Iris pigment epithelial cell (primary cell): ENCODE measurements at regions not wholly inside any gene's neighbourhood (a gene's known extent, or its start where the extent isn't known, plus 50 kb on each side); places are given as distances from the start of the nearest gene placed in this dataset.

ENCODE experiments used
- DNase-seq: peaks from one replicate; pipeline ENCODE4 v3.0.0-alpha.2; 2011; ENCODE audit warnings: low read depth

- no peak for DNase-seq
Observed at GRCh38 chr16:87052506-87052905, 264.7 kb downstream of the C16orf95 start.

DNA sequence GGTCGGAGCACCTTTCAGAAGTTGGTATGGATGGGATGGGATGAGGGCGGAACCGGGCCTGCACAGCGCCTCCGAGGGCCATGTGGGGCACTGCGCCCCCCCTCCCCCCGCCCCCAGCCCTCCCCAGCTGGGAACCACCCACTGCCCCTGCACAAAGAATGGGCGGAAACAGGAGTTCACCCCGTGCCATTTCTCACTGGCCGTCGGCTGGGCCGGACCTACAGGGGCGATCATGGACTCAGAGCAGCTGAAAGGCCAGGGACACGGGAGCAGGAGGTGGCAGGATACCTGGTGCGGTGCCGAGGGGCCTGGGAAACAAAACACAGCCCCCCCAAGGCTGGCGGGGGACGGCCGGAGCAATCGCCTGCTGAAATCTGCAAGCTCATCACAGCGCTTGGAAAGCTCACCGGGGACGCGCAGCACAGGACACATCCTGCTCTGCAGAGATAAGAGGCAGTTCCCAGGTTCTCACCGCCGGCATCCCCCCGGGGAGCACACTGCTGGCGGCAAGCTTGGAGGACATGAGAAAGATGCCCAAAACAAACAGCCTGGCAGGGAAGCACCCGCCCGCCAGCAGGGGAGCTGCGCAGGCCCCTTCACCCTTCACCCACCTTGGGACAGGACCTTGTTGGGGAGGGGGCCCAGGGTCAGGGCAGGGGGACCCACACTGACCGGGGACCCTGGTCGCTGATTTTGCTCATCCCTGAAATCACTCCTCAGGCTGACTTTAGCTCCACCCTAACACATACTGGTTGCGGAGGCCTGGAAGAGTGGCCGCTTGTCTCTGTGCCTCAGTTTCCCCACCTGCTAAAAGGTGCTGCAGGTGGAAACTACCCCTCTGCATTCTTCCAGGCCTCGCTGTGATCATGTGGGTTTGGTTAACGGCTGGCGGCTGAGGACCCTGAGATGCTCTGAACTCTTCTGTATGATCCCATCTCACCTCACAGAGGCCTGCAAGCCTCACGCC, 263.9 kb downstream of the C16orf95 start:
- DNase-seq = no peak

DNA sequence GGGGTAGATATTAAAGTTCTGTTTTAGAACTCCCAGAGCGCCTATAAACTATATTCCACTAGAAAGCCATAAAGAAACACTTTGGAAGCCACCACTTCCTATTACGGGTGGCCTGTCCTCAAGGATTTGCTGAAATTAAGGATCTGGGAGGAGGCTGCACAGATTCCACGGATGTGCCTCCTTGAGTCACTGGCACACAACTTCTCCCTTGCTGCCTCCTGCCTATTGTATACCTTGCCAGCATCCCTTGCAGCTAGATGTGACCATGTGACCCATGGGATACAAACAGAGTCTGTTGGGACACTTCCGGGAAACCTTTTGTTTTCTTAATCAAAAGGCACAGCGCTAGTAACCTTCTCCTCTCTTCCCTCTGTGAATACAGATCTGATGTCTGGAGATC, 263.0 kb downstream of the C16orf95 start:
- no peak for DNase-seq

GRCh38 chr16:87054856-87055255, 262.3 kb downstream of the C16orf95 start:
- no peak for DNase-seq

- peak; percentile 39 for DNase-seq
Observed at GRCh38 chr16:87056083-87056482, 261.1 kb downstream of the C16orf95 start.

- no peak for DNase-seq
Observed at GRCh38 chr16:87056551-87056950, 260.6 kb downstream of the C16orf95 start.

GRCh38 chr16:87057211-87057881, 259.8 kb downstream of the C16orf95 start:
- no peak for DNase-seq

- DNase-seq = no peak
Observed at GRCh38 chr16:87057951-87058560, 259.1 kb downstream of the C16orf95 start.

DNA sequence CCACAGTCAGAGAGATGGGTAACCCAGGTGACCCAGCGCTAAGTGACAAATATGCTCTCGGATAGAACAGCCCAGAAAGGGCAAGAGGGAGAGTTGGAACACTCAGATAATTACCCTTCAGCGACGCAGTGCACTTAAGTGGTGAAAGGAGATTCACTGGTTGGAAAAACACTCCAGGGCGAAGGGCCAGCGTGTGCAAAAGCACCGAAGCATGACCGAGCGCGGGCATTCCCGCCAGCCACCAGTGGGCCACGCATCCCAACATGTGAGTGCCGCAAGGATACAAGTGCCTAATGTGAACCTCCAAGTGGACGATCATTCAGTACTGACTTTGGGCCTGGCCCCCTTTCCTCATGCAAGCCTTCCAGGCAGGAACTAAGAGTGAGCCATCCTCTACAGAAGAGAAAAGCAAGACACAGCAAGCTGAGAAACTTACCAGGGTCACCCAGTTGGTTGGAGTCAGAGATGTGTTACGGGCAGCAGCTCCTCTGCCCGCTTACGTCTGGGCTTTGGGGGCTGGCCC, 258.4 kb downstream of the C16orf95 start:
- no peak for DNase-seq

GRCh38 chr16:87060034-87060986, 256.9 kb downstream of the C16orf95 start:
- DNase-seq = peak; percentile 74

DNA sequence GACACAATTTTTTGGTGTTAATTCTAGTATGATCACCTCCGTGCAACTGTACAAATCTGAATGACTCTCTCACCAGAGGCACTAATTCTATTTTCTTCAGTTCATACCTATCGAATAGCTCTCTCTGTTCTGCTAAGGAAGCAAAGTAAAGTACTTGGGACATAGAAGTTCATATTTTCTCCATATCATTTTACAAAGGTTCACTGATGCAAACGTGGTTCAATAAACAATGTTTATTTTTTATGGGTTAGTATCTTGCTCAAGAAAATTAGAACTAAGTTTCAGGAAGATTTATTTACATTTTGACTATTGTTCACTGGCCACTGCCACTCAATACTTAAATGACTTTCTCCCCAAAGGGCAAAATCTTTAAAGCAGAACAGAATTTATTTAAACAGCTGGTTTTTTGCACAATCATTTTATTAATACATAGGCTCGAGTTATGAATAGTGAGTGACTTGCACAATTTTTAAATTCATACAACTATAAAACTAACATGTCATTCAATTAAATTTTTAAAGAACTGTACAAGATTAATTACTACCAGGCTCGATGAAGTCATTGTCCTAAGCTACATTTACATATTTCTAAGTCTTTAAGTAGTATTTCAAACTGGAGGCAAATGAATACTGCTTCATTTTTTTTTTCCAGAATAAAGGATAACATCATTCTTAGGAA, 255.8 kb downstream of the C16orf95 start:
- no peak for DNase-seq

DNA sequence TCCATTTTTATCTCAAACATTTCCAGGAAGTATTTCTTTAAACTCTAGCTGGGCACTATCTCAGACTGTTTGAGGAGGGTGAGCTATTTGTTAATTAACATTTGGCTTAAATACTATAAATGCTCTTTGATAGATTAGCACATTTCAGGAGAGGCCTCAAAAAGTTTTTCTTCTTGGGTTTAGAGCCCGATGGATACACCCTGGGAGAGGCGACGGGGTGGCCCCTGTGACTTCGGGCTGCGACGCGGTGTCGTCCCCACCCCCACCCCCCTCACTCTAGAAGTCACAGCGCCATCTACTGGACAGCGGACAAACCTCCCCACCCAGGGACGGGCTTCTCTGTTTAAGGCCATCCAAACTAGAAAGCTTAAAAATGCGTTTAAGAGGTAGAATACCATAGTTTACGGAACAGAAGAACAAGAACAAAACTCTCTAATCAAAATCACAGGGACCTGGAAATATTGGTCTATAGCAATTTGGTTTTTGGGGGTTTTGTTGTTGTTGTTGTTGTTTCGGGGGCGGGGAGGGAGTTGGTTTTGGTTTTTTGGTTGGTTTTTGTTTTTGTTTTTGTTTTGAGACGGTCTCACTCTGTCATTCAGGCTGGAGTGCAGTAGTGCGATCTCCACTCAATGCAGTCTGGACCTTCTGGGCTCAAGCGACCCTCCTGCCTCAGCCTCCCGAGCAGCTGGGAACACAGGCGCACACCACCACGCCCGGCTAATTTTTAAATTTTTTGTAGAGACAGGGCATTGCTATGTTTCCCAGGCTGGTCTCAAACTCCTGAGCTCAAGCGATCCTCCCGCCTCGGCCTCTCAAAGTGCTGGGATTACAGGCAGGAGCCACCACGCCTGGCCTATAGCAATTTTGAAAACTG, 254.4 kb downstream of the C16orf95 start:
- DNase-seq = peak; percentile 62

GRCh38 chr16:87063543-87063942, 253.6 kb downstream of the C16orf95 start:
- no peak for DNase-seq

- DNase-seq = no peak
Observed at GRCh38 chr16:87064731-87065445, 252.3 kb downstream of the C16orf95 start.

DNA sequence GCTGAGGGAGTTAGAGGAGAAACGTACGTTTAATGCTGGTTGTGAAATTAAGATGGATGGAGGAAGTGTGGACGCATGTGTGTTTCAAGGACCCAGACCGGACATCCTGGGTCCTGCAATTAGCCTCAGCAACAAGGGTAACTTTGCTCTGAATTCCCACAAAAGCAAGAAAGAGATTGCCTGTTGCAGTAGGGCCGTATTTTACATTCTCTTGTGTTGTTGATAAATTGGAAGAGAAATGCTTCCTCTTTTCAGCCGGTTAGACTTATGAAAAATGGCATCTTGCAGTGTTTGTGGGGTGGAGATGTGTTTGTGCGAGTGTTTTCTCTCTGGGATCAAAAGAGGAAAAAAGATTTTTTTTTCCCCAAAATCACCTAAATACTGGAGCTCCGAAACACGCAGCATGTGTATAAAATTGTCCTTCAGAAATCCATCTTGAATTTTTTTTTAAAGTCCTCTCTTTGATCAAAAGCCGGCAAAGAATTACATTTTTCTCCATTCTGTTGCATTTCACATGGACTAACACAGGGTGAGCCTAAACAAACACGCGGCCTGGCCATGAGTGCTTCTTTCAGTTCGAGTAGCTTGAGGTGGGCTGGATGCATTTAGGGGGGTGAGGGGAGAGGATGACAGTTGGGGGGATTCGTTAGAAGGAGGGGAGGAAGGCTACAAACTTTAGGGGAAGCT, 251.6 kb downstream of the C16orf95 start:
- DNase-seq = peak; percentile 47

- no peak for DNase-seq
Observed at GRCh38 chr16:87066133-87067002, 250.8 kb downstream of the C16orf95 start.

- no peak for DNase-seq
Observed at GRCh38 chr16:87067003-87067556, 250.1 kb downstream of the C16orf95 start.
